CD14-positive monocyte (primary cell): ENCODE measurements at regions not wholly inside any gene's neighbourhood (a gene's known extent, or its start where the extent isn't known, plus 50 kb on each side); places are given as distances from the start of the nearest gene placed in this dataset.

Experiments used
- DNase-seq, 3 donors: peaks; one replicate each; pipeline ENCODE4 v3.0.0-alpha.2; 2011 to 2022
- H2AFZ ChIP-seq: 2 replicates; pipeline ENCODE4 v1.6.0; 2012; ENCODE audit warnings: mild to moderate bottlenecking, low read depth, low read length, inconsistent platforms; ENCODE audit not compliant: insufficient read depth, poor library complexity, severe bottlenecking
- H3K27ac ChIP-seq, 2 donors: 1 replicate in 1 of 2; 2 replicates in 1 of 2; pipeline ENCODE4 v1.5.1; 2012 to 2013; ENCODE audit warnings: low read length in 2 of 2, control low read depth in 1 of 2, inconsistent platforms in 1 of 2, low read depth in 1 of 2, mild to moderate bottlenecking in 1 of 2
- H3K27me3 ChIP-seq, 2 donors: one replicate each; pipeline versions ENCODE4 v1.6.0 to v1.6.1; 2011 to 2013; ENCODE audit warnings: low read length in 2 of 2; ENCODE audit not compliant: control insufficient read depth in 2 of 2, insufficient read depth in 2 of 2
- H3K36me3 ChIP-seq, 2 donors: replicated peaks in 1 of 2; 1 replicate in 1 of 2; 2 replicates in 1 of 2; pipeline versions ENCODE4 v1.5.1 to v1.6.1; 2012 to 2013; ENCODE audit warnings: low read length in 2 of 2, control low read depth in 1 of 2, inconsistent platforms in 1 of 2, mild to moderate bottlenecking in 1 of 2; ENCODE audit not compliant: insufficient read depth in 2 of 2, control insufficient read depth in 1 of 2
- H3K4me1 ChIP-seq, 2 donors: 1 replicate in 1 of 2; 2 replicates in 1 of 2; pipeline versions ENCODE4 v1.5.1 to v1.6.1; 2012 to 2013; ENCODE audit warnings: low read length in 2 of 2, control low read depth in 1 of 2, inconsistent platforms in 1 of 2, mild to moderate bottlenecking in 1 of 2, moderate library complexity in 1 of 2; ENCODE audit not compliant: insufficient read depth in 2 of 2, control insufficient read depth in 1 of 2
- H3K4me2 ChIP-seq: replicated peaks from 2 replicates; pipeline ENCODE3; 2012; ENCODE audit warnings: low read length, moderate library complexity, mild to moderate bottlenecking; ENCODE audit not compliant: poor library complexity, severe bottlenecking; ENCODE audit errors: extremely low read depth
- H3K4me3 ChIP-seq, 3 experiments: fragments of 200-600 bp in 1 of 3; sonication (generic) in 1 of 3; replicated peaks in 1 of 3; 1 replicate in 2 of 3; 2 replicates in 1 of 3; pipeline ENCODE4 v1.5.1; 2011 to 2013; ENCODE audit warnings: low read length in 3 of 3, mild to moderate bottlenecking in 3 of 3, control low read depth in 2 of 3, low read depth in 2 of 3, inconsistent platforms in 1 of 3, moderate library complexity in 1 of 3
- H3K79me2 ChIP-seq: 2 replicates; pipeline ENCODE4 v1.6.0; 2012; ENCODE audit warnings: mild to moderate bottlenecking, control low read depth, inconsistent platforms, low read length, moderate library complexity; ENCODE audit not compliant: insufficient read depth
- H3K9ac ChIP-seq: 2 replicates; pipeline ENCODE4 v1.6.0; 2017; ENCODE audit warnings: low read length, mild to moderate bottlenecking; ENCODE audit not compliant: insufficient read depth, poor library complexity, severe bottlenecking
- H3K9me3 ChIP-seq, 2 donors: replicated peaks in 1 of 2; 1 replicate in 1 of 2; 2 replicates in 1 of 2; pipeline versions ENCODE4 v1.5.1 to v1.6.1; 2012 to 2013; ENCODE audit warnings: low read length in 2 of 2, control low read depth in 1 of 2; ENCODE audit not compliant: control insufficient read depth in 1 of 2, insufficient read depth in 1 of 2
- H4K20me1 ChIP-seq: 2 replicates; pipeline ENCODE4 v1.6.0; 2012; ENCODE audit warnings: mild to moderate bottlenecking, low read length, control low read depth, moderate library complexity; ENCODE audit not compliant: insufficient read depth
- H3K27ac Mint-ChIP-seq, 7 donors: one replicate each; pipeline ENCODE4 v1.8.0; 2020; ENCODE audit warnings: mild to moderate bottlenecking in 7 of 7, mixed read lengths in 7 of 7, moderate library complexity in 6 of 7, inconsistent platforms in 2 of 7
- H3K27me3 Mint-ChIP-seq, 3 donors: one replicate each; pipeline ENCODE4 v1.8.0; 2021 to 2022; ENCODE audit warnings: low read depth in 3 of 3, mild to moderate bottlenecking in 3 of 3, mixed read lengths in 3 of 3, moderate library complexity in 3 of 3, inconsistent platforms in 1 of 3
- H3K36me3 Mint-ChIP-seq, 2 donors: one replicate each; pipeline ENCODE4 v1.8.0; 2020; ENCODE audit warnings: mixed read lengths in 2 of 2, inconsistent platforms in 1 of 2, mild to moderate bottlenecking in 1 of 2
- H3K4me1 Mint-ChIP-seq: one replicate; pipeline ENCODE4 v1.8.0; 2020; ENCODE audit warnings: mild to moderate bottlenecking, mixed read lengths
- H3K4me3 Mint-ChIP-seq, 2 donors: one replicate each; pipeline ENCODE4 v1.8.0; 2020; ENCODE audit warnings: mild to moderate bottlenecking in 2 of 2, mixed read lengths in 2 of 2, moderate library complexity in 1 of 2
- H3K9me3 Mint-ChIP-seq, 7 donors: one replicate each; pipeline ENCODE4 v1.8.0; 2020 to 2022; ENCODE audit warnings: mixed read lengths in 7 of 7, mild to moderate bottlenecking in 6 of 7, moderate library complexity in 6 of 7, inconsistent platforms in 2 of 7
- WGBS: methylation state at CpG from one replicate; pipeline ENCODE4 v1.1.5; 2013; ENCODE audit warnings: missing lambda C conversion rate; ENCODE audit not compliant: insufficient coverage; 5-methylcytosine and 5-hydroxymethylcytosine counted together
- intact Hi-C, 2 donors: fragments of 100-400 bp; cut with micrococcal nuclease; formaldehyde crosslinking; loops; one replicate each; pipeline versions ENCODE4 v1.15.0 to v1.15.1; 2023
- TF ChIP-seq, protein P1 (sequence below): fragments of 200-600 bp; IDR thresholded peaks from one replicate; pipeline ENCODE4 v1.8.0; 2022; ENCODE audit warnings: antibody characterized with exemption, mild to moderate bottlenecking

DNA sequence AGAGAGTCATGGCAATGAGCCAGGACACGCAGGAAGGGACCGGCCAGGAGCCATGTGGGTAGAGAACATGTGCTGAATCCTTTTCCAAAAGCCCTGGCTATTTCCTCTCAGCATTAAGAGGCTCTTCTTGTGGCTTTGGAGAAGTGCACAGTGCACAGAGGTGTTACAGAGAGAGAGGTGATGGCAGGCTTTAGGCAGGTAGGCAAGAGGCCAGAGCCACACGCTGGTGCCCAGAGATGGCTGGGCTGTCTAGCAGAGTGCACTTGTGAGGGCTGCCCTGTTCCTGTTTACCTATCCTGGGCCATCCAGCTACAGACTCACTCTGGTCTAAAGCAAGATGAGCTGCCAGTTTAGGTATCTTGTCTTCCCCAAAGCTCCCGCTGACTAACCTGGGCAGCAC is 402.6 kb downstream of the OCA2 start:
- no peak for DNase-seq
- WGBS = 83% methylated on average over 4 of the region's 4 CpGs
- no peaks in the 10 kb centered on the region for H4K20me1 ChIP-seq
- no peaks in the 10 kb centered on the region for H3K36me3 Mint-ChIP-seq
- no peaks in the 10 kb centered on the region for H3K4me1 ChIP-seq
- no peaks in the 10 kb centered on the region for H3K79me2 ChIP-seq
- no peak overlapping the region for H2AFZ ChIP-seq
- no peaks in the 10 kb centered on the region for H3K36me3 ChIP-seq
- H3K4me3 ChIP-seq = no peak overlapping the region
- no peak overlapping the region for H3K27ac ChIP-seq
- no peaks in the 10 kb centered on the region for H3K27me3 ChIP-seq
- H3K4me1 Mint-ChIP-seq = no peaks in the 10 kb centered on the region
- intact Hi-C loops = no loop called here
- TF ChIP-seq, protein P1, sequence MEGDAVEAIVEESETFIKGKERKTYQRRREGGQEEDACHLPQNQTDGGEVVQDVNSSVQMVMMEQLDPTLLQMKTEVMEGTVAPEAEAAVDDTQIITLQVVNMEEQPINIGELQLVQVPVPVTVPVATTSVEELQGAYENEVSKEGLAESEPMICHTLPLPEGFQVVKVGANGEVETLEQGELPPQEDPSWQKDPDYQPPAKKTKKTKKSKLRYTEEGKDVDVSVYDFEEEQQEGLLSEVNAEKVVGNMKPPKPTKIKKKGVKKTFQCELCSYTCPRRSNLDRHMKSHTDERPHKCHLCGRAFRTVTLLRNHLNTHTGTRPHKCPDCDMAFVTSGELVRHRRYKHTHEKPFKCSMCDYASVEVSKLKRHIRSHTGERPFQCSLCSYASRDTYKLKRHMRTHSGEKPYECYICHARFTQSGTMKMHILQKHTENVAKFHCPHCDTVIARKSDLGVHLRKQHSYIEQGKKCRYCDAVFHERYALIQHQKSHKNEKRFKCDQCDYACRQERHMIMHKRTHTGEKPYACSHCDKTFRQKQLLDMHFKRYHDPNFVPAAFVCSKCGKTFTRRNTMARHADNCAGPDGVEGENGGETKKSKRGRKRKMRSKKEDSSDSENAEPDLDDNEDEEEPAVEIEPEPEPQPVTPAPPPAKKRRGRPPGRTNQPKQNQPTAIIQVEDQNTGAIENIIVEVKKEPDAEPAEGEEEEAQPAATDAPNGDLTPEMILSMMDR = no peak
- peaks cover 3 to 22% (median 14%) of the 10 kb centered on the region in 7 donors for H3K9me3 Mint-ChIP-seq
- no peak overlapping the region for H3K27ac Mint-ChIP-seq
- H3K4me2 ChIP-seq = no peak overlapping the region
- no peak overlapping the region for H3K4me3 Mint-ChIP-seq
- H3K9ac ChIP-seq = no peak overlapping the region
- no peaks in the 10 kb centered on the region for H3K27me3 Mint-ChIP-seq
- peaks cover 40 to 49% of the 10 kb centered on the region in 2 donors for H3K9me3 ChIP-seq

DNA sequence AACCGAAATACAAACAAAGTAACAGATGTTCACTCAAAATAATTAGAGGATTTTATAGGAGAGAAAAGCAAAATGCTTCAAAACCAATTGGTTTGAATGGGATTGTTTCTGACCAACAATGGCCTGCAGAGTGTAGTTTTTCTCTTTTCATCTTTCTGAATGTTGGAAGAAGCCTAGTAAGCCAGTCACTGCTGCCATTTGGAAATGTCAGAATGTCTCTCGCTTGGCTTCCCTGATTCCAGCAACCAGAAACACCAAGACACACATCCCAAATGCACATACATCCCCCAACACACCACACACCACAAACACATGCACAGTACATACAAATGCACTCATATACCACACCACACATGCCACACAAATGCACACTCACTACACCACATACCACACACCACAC is 403.4 kb downstream of the OCA2 start:
- Histone ChIP-seq H2AFZ (no peak overlapping the region), H3K4me2 (no peak overlapping the region), H3K4me1 (no peaks in the 10 kb centered on the region), H3K4me3 (no peak overlapping the region), H4K20me1 (no peaks in the 10 kb centered on the region), H3K27me3 (no peaks in the 10 kb centered on the region), H3K9me3 (peaks cover 45 to 54% of the 10 kb centered on the region in 2 donors), H3K27ac (no peak overlapping the region), H3K79me2 (no peaks in the 10 kb centered on the region), H3K36me3 (no peaks in the 10 kb centered on the region), H3K9ac (no peak overlapping the region)
- H3K27ac Mint-ChIP-seq = no peak overlapping the region
- H3K9me3 Mint-ChIP-seq = peaks cover 1 to 24% (median 13%) of the 10 kb centered on the region in 7 donors
- TF ChIP-seq, protein P1 = no peak
- 91% methylated on average over 1 of the region's 2 CpGs for WGBS
- no peaks in the 10 kb centered on the region for H3K4me1 Mint-ChIP-seq
- no peaks in the 10 kb centered on the region for H3K27me3 Mint-ChIP-seq
- DNase-seq = no peak
- H3K36me3 Mint-ChIP-seq = no peaks in the 10 kb centered on the region
- intact Hi-C loops = no loop called here
- H3K4me3 Mint-ChIP-seq = no peak overlapping the region
